ENCODE measurements at regions not wholly inside any gene's neighbourhood (a gene's known extent, or its start where the extent isn't known, plus 50 kb on each side); places are given as distances from the start of the nearest gene placed in this dataset.

GRCh38 chr6:105990151-105990550, 96.0 kb upstream of the PRDM1 start:
- DNase-seq: no peak

- DNase-seq: no peak
These were observed 97.1 kb upstream of the PRDM1 start for GRCh38 chr6:105988812-105989577.

DNA sequence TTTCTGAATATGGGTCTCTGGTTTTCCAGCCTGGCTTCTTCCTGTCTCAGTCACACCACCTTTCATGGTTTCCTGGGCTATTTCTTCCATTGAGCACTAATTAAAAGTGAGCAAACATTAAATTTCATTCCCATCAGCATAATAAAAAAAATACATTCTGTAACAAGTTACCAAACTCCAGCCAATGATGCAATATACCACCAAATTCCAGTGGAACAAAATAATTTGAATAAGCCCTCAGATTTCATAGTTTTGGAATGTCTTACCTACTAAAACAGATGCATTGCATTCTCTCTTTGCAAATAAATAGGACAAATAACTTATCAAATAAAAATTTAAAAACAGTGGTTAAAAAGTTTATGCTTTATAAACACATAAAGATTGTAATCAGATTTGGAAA, 97.8 kb upstream of the PRDM1 start:
- no peak for DNase-seq

DNA sequence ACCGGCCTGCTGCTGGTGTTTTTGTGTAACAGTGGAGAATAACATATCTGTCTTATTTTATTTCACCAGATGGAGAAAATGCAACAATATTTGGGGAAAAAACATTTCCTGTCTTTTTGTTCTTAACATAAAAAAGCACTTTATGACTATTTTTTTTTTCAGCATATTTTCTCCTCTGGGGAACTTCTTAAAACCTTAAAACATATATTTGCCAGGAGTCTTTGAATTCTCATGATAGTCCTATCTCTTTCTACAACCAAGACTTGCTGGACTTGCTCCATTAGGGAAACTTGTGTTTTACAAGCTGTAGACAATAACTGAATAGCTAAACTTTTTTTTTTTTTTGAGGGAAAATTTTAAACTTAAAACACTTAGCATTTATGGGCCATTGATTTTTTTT, 98.6 kb upstream of the PRDM1 start:
- DNase-seq: no peak

DNA sequence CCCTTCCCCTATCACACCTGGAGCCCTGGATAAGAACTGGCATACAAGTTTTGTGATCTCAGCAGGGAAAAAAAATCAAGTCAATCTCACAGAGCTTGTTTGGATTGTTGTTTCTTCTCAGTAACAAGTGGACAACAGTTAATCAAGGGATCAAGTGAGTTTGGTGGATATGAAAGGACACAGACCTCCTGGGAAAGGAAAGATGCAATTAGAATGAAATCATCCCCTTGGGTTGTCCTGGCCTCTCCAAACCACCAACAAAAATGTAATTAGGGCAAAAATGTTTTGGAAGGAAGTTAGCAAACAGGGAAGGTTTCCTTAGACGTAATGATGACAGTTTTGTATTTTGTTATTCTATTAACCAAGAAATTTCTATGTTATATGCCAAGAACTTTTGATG, 99.1 kb upstream of the PRDM1 start:
- no peak for DNase-seq

DNA sequence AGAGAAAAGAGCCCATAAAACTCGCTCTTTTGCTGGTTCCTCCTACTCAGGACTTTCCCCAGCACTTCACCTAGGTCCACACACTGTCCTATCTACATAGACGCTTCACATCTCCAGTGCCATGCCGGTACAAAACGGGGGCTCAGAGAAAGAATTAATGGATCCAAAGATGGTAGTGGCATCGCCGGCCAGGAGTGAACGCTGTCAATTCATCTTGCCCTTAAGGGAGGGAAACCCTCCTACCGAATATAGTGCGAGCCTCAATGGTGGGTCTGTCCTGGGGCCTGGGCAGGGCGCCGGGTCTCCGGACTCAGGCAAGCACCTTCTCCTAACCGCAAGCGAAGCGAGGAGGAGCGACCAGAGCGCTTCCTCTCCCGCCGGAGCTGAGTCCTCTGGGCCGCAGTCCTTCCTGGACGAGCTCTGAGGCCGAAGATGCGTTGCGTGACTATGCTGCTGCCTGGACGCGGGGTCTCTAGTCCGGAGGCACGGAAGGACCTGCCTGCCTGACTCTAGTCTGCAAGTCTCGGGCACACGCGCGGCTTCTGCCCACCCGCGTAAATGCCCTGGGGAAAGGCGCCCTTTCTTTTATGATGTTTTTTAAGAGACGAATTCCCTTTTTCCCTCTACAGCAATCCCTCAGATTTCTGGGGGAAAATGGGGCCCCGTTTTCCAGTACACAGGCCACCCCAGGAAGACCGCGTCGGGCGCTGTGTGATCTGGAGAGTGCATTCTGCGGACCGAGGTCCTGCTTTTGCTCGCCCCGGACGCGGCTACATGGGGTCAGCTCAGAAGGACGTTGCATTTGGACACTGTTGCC, 100.1 kb upstream of the PRDM1 start:
- no peak for DNase-seq

GRCh38 chr6:105985098-105985815, 100.9 kb upstream of the PRDM1 start:
- DNase-seq: peak; percentile 6

GRCh38 chr6:105983763-105984162, 102.4 kb upstream of the PRDM1 start:
- DNase-seq: no peak

GRCh38 chr6:105982761-105983540, 103.2 kb upstream of the PRDM1 start:
- peak; percentile 22 for DNase-seq

GRCh38 chr6:105981888-105982358, 104.2 kb upstream of the PRDM1 start:
- no peak for DNase-seq

DNA sequence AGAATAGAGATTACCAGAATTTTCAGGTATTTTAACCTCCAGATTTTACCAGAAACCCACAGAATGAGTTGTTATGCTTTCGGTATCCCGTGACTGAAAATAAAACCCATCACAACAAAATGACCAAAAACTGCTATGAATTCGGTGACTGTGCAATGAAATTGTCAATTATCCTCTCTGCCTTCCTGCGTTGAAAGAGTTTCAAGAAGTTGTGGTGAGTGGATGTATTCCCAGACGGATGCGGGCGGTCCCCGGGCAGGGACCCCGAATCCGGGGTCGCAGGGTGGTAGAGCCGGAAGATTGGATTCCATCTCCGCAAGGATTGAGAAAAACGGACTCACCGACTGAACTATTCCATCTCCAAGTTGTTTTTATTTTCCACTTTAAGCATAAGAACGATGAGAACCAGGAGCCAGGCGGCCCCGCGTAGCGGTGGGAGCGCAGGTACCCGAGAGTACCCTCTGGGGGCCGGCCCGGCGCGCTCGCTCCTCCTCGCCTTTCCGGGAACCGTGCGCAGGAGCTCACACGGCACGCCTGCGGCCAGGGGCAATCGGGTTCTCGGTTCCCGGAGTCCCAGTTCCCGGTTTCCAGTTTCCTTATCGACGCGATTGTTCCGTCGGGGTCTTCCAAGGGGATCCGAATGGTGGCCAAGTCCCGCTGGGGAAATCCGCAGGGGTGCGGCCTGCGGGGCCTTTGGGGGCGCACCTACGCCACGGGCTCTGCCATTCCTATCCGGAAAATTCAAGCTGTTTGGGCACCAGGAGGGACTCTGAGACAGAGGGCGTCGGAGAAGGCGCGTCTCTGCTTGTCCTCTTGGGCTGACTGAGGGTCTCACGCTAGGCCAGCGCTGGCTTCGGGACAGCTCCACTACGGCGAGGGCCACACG, 104.9 kb upstream of the PRDM1 start:
- DNase-seq: no peak

- no peak for DNase-seq
These were observed 107.2 kb upstream of the PRDM1 start for GRCh38 chr6:105978974-105979373.

GRCh38 chr6:105977934-105978504, 108.1 kb upstream of the PRDM1 start:
- DNase-seq: no peak

DNA sequence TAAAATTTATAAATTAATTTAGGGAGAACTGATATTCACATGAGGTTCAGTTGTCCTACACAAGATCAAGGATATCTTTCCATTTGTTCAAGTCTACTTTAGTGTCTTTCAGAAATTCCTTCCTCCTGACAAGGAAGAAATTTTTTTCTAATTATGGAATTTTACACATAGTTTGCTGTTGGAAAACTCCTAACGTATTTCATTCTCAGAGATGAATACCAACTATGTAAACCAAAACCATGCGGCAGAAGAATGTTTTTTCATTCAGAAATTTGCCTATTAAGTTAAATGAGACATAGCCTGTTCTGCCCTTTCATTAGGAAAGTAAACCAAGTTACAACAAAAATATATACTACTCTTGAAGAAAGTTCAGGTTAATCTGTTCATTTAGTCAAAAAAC, 111.2 kb upstream of the PRDM1 start:
- DNase-seq: no peak

DNA sequence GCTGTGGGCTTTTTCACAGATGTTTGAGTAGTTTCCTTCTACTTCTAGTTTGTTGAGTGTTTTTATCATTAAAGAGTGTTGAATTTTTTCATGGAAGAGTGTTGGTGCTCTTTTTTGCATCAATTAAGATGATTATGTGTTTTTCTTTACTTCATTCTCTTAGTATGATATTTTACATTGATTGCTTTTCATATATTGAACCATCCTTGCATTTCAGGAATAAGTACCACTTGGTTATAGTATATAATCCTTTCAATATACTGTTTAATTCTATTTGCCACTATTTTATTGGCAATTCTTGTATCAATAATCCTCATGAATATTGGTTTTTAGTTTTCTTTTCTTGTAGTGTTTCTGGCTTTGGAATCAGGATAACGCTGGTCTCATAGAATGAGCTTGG, 113.7 kb upstream of the PRDM1 start:
- no peak for DNase-seq

DNA sequence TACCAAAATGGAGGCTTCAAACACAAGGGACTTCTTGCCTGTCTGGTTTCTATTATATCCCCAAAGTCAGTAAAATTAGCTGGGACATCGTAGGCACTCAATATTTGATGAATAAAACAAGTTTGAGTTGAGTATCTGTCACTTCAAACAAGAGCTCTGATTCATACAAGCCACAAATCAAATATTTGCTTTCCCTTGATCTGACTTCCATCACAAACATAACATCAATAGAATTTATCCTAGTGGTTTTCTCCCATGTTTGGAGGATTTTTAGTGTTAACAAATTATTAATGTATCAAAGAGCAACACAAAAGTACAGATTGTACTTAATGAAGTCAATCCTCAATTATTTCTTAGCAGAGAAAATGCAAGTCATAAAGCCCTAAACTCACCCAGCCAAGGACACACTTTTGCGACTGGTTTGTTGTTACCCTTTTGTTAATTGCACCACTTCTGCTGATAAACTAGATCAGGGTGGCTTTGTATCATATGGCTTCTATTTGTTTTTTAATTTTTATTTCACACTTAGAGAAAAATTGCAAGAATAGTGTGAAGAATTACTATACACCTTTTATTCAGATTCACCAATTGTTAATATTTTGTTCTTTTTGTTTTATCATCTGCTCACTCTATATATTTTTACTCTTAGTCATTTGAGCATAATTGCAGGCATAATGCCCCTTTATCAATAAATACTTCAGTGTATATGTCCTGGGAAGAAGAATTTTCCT, 117.4 kb upstream of the PRDM1 start:
- DNase-seq: no peak

- DNase-seq: no peak
These were observed 118.1 kb upstream of the PRDM1 start for GRCh38 chr6:105967917-105968602.

- no peak for DNase-seq
These were observed 119.7 kb upstream of the PRDM1 start for GRCh38 chr6:105966481-105966880.

DNA sequence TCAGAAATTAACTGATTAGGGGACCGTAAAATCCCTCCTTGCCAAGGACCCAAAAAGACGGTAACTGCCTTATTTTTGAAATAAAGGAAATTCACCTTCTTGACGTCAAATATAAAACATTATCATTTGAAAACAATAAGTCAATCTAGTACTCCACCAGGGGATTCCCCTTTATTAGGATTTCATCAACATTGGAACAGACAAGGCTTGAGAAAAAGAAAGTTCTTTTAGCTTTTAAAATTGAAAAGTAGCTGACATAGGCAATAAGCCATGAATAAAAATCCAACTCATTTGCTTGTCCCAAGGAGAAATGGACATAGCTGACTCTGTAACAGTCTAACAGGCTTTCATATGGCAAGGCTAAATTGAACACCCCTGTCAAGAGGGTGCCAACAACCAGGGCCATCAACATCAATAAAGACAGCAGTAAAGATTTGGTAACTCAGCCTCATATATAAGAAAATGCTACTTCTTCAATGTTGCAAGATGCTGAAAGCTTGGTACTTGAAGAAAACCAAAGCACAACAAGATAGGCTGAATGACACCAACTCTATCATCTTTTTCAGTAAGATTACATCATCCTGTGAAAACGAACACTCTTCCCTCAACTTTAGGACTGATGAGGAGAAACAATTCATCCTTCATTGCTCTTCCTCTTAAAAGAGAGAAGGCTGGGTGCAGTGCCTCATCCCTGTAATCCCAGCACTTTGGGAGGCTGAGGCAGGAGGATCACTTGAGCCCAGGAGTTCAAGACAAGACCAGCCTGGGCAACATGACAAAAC, 121.0 kb upstream of the PRDM1 start:
- DNase-seq: no peak

Measured in NCI-H2107 (cell line).